ENCODE measurements at regions not wholly inside any gene's neighbourhood (a gene's known extent, or its start where the extent isn't known, plus 50 kb on each side); places are given as distances from the start of the nearest gene placed in this dataset.

DNA sequence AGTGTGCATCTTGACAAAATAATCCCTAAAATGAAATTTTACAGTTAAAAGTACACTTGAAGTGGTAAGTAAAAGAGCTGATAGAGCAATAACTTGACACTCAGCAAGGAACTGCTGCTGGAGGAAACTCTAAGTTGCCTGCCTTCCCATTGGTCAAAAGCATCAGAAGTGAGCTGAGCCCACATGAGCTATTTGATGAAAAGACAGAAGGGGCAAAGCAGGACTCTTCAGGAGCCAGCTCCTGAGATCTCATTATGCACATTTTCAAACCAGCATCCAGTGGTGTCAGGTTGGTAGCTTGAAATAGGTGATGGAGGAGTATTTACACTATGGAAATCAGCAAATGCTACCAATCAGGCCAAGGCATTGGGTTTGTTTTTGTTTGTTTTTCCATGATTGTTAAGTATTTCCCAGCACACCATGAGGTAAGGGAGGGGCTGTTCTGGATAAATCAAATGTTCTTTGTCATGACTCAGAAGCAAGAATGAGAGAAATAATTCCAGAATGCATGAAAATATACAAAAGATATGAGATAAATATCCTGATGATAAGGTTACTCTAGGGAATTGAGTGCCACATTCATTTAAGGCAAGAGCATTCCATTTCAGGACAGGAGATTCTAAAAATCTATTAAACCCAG lies 316.6 kb downstream of the SNX13 start:
- Histone ChIP-seq H4K20me1 (ENCODE audit: insufficient read depth, low read length) (no peaks in the 10 kb centered on the region), H3K27me3 (ENCODE audit: insufficient read depth, low read length) (no peaks in the 10 kb centered on the region), H3K4me2 (ENCODE audit: insufficient read depth, low read length) (no peak overlapping the region), H3K79me2 (ENCODE audit: insufficient read depth, low read length) (no peaks in the 10 kb centered on the region), H3K4me1 (ENCODE audit: insufficient read depth, low read length) (peaks cover 27% of the 10 kb centered on the region), H3K27ac (ENCODE audit: low read depth, low read length) (peak overlapping the region; percentile 78), H3K9me3 (ENCODE audit: low read depth, low read length) (no peaks in the 10 kb centered on the region), H3K4me3 (ENCODE audit: insufficient read depth, low read length) (no peak overlapping the region), H3K36me3 (ENCODE audit: insufficient read depth, low read length) (no peaks in the 10 kb centered on the region), H2AFZ (ENCODE audit: low read length) (peak overlapping the region; percentile 13)
- TF ChIP-seq, protein P1, sequence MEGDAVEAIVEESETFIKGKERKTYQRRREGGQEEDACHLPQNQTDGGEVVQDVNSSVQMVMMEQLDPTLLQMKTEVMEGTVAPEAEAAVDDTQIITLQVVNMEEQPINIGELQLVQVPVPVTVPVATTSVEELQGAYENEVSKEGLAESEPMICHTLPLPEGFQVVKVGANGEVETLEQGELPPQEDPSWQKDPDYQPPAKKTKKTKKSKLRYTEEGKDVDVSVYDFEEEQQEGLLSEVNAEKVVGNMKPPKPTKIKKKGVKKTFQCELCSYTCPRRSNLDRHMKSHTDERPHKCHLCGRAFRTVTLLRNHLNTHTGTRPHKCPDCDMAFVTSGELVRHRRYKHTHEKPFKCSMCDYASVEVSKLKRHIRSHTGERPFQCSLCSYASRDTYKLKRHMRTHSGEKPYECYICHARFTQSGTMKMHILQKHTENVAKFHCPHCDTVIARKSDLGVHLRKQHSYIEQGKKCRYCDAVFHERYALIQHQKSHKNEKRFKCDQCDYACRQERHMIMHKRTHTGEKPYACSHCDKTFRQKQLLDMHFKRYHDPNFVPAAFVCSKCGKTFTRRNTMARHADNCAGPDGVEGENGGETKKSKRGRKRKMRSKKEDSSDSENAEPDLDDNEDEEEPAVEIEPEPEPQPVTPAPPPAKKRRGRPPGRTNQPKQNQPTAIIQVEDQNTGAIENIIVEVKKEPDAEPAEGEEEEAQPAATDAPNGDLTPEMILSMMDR (IDR thresholded peaks at IDR 0.05; ENCODE audit: extremely low read depth, low read depth, low read length) = no peak
- no peak for DNase-seq (ENCODE audit: insufficient read length, low spot score, missing footprints)

DNA sequence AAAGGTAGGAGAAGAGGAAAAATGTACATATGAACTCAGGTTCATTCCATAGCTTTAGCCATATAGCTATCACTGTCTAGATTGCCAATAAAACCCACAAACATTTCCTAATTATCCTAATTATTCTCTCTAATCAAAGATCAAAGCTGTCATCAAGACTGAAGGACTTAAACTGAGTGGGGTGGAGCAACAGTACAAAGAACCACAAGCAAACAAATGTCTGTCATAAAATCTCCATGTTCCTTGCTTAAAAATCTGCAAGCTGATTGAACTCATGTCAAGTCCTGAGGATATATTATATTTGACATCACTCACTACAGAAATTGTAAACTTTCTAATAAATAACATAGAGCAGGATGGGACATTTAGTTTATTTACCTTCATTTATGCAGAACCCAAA lies 315.9 kb downstream of the SNX13 start:
- H3K9me3 ChIP-seq (ENCODE audit: low read depth, low read length) = no peaks in the 10 kb centered on the region
- H4K20me1 ChIP-seq (ENCODE audit: insufficient read depth, low read length) = no peaks in the 10 kb centered on the region
- H2AFZ ChIP-seq (ENCODE audit: low read length) = no peak overlapping the region
- no peak for DNase-seq (ENCODE audit: insufficient read length, low spot score, missing footprints)
- peaks cover 27% of the 10 kb centered on the region for H3K4me1 ChIP-seq (ENCODE audit: insufficient read depth, low read length)
- H3K36me3 ChIP-seq (ENCODE audit: insufficient read depth, low read length) = no peaks in the 10 kb centered on the region
- TF ChIP-seq, protein P1 (IDR thresholded peaks at IDR 0.05; ENCODE audit: extremely low read depth, low read depth, low read length) = no peak
- no peak overlapping the region for H3K4me3 ChIP-seq (ENCODE audit: insufficient read depth, low read length)
- H3K4me2 ChIP-seq (ENCODE audit: insufficient read depth, low read length) = no peak overlapping the region
- H3K27ac ChIP-seq (ENCODE audit: low read depth, low read length) = peak overlapping the region; percentile 78
- no peaks in the 10 kb centered on the region for H3K79me2 ChIP-seq (ENCODE audit: insufficient read depth, low read length)
- no peaks in the 10 kb centered on the region for H3K27me3 ChIP-seq (ENCODE audit: insufficient read depth, low read length)

DNA sequence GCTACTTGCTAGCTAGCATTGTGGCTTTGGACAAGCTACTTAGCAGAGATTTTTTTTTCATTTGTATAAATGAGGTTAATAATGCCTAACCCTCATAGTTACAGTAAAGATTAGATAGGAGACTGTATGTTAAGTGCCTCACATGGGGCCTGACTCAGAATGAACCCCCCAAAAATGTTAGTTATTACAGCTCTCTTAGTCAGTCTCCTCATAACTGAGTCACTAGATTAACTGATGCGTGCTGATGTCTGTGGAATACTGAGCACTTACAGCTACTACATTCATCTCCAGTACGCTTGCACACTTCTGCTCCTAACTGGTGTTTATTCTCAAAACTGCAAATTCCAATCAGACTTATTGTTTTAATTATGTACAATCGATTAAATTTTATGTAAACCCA lies 315.3 kb downstream of the SNX13 start:
- Histone ChIP-seq H3K9me3 (ENCODE audit: low read depth, low read length) (no peaks in the 10 kb centered on the region), H2AFZ (ENCODE audit: low read length) (no peak overlapping the region), H3K27ac (ENCODE audit: low read depth, low read length) (peak overlapping the region; percentile 78), H3K79me2 (ENCODE audit: insufficient read depth, low read length) (no peaks in the 10 kb centered on the region), H3K4me1 (ENCODE audit: insufficient read depth, low read length) (peaks cover 27% of the 10 kb centered on the region), H3K4me2 (ENCODE audit: insufficient read depth, low read length) (peak overlapping the region; percentile 67), H3K27me3 (ENCODE audit: insufficient read depth, low read length) (no peaks in the 10 kb centered on the region), H3K4me3 (ENCODE audit: insufficient read depth, low read length) (peak overlapping the region; percentile 14), H4K20me1 (ENCODE audit: insufficient read depth, low read length) (no peaks in the 10 kb centered on the region), H3K36me3 (ENCODE audit: insufficient read depth, low read length) (no peaks in the 10 kb centered on the region)
- peak; percentile 48 for DNase-seq (ENCODE audit: insufficient read length, low spot score, missing footprints)
- TF ChIP-seq, protein P1 (IDR thresholded peaks at IDR 0.05; ENCODE audit: extremely low read depth, low read depth, low read length) = no peak

DNA sequence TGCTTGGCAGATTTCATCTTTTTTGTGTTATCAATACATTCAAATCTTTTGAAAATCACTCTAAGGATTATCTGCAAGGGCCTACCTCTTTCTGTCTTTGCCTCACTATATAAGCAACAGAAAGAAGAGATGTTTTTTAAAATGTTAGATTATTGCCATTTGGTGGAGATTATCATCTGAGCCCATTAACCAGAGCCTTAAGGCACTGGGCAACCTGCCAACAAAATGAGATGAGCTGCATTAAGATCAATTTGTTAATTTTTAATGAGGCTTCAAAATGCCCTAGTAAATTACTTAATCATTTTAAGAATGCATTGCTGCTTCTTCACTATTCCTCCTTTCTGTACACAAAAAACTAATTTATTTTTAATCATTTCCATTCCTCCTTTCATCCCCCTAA lies 314.1 kb downstream of the SNX13 start:
- no peak overlapping the region for H3K4me3 ChIP-seq (ENCODE audit: insufficient read depth, low read length)
- H3K4me1 ChIP-seq (ENCODE audit: insufficient read depth, low read length) = peaks cover 32% of the 10 kb centered on the region
- H3K36me3 ChIP-seq (ENCODE audit: insufficient read depth, low read length) = no peaks in the 10 kb centered on the region
- no peaks in the 10 kb centered on the region for H3K9me3 ChIP-seq (ENCODE audit: low read depth, low read length)
- H3K79me2 ChIP-seq (ENCODE audit: insufficient read depth, low read length) = no peaks in the 10 kb centered on the region
- no peak for DNase-seq (ENCODE audit: insufficient read length, low spot score, missing footprints)
- no peaks in the 10 kb centered on the region for H4K20me1 ChIP-seq (ENCODE audit: insufficient read depth, low read length)
- no peaks in the 10 kb centered on the region for H3K27me3 ChIP-seq (ENCODE audit: insufficient read depth, low read length)
- H3K4me2 ChIP-seq (ENCODE audit: insufficient read depth, low read length) = no peak overlapping the region
- H2AFZ ChIP-seq (ENCODE audit: low read length) = no peak overlapping the region
- TF ChIP-seq, protein P1 (IDR thresholded peaks at IDR 0.05; ENCODE audit: extremely low read depth, low read depth, low read length) = no peak
- peak overlapping the region; percentile 78 for H3K27ac ChIP-seq (ENCODE audit: low read depth, low read length)
